ENCODE measurements at regions not wholly inside any gene's neighbourhood (a gene's known extent, or its start where the extent isn't known, plus 50 kb on each side); places are given as distances from the start of the nearest gene placed in this dataset.

GRCh38 chr11:42494459-42494858, 817.3 kb upstream of the API5 start:
- no peak for DNase-seq (ENCODE audit: low read depth)

GRCh38 chr11:42498971-42499370, 812.8 kb upstream of the API5 start:
- no peak for DNase-seq (ENCODE audit: low read depth)

GRCh38 chr11:42502151-42502550, 809.6 kb upstream of the API5 start:
- no peak for DNase-seq (ENCODE audit: low read depth)

DNA sequence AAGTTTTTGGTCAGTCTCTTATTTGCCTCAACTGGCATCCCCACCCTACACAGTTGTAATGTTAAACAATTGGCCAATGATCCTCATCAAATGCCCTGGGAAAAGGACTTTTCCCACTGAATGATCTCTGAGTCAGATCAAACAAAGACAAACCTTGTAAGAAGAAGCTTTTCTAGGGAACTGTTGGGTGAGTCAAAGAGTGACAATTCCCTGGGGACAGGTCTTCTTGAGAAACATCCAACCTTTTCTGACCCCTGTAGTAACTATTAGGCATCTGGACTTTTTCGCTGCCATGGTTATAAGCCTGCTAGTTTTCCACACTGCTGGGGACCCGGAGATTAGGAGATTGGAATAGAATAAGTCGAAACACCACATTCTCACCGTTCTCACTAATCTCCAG, 789.8 kb upstream of the API5 start:
- DNase-seq (ENCODE audit: low read depth), result no peak

DNA sequence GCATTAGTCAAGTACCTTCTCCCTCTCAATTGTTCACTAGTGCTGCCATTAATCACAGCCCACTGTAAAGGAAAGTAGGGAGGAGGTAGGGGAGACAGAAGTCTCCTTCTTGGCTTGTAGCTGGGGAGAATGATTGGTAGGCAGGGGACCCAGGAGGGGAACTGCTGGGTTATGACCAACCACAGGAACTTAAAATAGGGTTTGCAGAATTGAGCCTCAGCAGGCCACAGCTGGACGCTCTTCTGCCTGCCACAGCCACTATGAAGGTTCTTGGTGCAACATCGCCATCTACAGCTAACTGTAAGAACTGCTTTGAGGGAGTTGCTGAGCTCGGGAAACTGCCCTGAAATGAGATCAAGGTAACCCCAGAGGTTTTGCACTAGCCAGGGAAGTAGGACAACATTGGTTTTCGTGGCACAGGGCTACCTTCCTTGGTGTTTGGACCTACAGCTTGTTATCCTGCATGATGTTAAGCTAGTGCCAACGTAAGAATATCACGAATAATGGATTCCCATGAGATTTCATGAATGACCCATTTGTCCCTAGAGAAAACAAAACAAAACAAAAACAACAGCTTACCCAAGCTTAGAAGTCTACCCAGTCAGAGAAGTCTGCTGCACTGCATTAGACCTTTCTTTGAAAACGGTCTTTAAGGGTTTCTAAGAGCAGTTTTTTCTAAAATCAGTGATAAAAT, 787.1 kb upstream of the API5 start:
- no peak for DNase-seq (ENCODE audit: low read depth)

DNA sequence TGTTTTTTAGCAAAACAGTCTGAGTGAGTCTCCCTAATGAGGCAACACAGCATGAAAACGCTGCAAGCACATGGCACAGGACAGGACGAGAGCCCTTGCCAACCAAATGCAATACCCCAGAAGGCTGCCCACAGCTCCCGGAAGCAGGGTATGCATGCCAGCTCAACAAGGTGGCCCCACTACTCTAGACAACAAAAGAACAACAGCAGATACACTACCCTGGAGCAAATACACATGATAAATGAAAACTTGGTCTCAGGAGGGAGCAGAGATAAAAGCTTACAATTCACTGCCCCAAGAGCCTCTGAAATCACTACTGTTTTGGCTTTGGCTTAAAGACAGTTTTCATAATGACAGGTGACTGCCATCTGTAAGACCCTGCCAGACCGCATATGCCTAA, 785.4 kb upstream of the API5 start:
- no peak for DNase-seq (ENCODE audit: low read depth)

GRCh38 chr11:42528471-42528870, 783.3 kb upstream of the API5 start:
- DNase-seq (ENCODE audit: low read depth), result no peak

DNA sequence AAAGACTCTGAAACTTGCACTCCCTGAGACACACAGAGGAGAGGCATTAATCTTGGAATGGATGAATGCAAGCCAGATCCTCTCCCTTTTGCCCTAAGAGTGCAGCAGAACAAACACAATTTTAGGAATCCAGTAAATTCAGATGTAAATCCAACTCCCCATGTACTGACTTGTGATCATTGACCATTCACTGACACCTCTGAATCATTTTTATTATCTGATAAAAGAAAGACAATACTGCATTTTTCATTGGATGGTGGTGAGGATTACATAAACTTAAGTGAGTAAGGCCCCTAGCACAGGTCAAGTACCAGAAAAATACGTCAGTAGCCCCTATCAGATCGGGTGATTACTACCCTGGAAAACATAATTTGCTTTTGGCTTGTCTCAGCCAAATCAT, 782.9 kb upstream of the API5 start:
- DNase-seq (ENCODE audit: low read depth), result no peak

DNA sequence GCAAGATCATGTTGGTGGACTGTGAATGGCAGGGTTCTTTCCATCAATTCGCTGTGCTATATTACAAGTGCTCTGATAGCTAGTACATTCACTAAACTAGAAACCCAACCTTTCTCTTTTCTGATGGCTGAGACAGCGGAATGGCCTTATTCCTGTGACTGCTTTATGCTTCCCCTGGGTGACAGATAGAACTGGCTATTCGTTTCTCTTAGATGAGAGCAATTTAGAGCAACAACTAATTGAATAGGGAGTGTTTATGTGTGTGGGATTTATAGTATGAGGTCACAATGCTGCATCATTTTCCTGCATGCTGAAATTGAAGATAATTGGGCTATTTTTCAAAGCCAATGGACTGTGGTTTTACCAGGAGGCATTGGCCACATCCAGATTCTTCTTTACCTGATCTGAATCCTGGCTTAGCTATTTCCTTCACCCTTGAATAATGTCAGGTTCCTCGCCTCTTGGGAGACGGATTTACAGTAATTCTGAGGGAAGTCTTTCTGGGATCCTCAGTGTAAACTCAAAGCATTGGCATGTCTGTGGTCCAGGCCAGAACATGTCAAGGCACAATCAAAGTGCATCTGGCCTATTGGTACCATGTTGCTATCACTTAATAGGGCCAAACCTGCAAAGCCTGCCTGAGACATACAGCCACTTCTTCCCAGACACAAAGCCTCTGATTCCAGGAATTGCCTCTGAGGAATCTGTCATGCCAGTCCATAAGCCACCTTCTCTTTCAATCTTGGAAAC, 775.0 kb upstream of the API5 start:
- no peak for DNase-seq (ENCODE audit: low read depth)

DNA sequence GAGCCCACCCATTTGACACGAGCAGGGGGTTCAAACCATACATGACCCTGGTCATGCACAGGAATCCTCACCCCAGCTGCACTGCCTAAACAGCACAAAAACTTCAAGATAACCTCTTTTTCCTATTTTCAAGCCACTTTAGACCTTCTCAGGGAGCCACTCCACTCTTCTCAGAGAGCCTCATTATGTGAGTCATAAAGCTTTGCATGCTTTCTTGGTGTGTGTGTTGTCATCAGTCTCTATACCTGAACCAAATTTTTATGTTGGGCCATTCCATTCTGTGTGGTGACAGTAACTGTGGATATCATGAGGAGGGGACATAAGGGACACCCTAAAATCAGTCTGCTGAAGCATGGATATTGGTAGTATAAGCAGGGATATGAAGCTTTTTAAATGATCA, 769.5 kb upstream of the API5 start:
- no peak for DNase-seq (ENCODE audit: low read depth)

- no peak for DNase-seq (ENCODE audit: low read depth)
Observed at GRCh38 chr11:42543844-42544419, 767.9 kb upstream of the API5 start.

GRCh38 chr11:42544726-42545125, 767.1 kb upstream of the API5 start:
- DNase-seq (ENCODE audit: low read depth), result no peak

GRCh38 chr11:42545954-42546353, 765.8 kb upstream of the API5 start:
- no peak for DNase-seq (ENCODE audit: low read depth)

- DNase-seq (ENCODE audit: low read depth), result no peak
Observed at GRCh38 chr11:42552786-42553185, 759.0 kb upstream of the API5 start.

- no peak for DNase-seq (ENCODE audit: low read depth)
Observed at GRCh38 chr11:42555190-42555589, 756.6 kb upstream of the API5 start.

GRCh38 chr11:42571131-42571877, 740.5 kb upstream of the API5 start:
- no peak for DNase-seq (ENCODE audit: low read depth)

GRCh38 chr11:42571878-42572610, 739.8 kb upstream of the API5 start:
- DNase-seq (ENCODE audit: low read depth), result no peak

GRCh38 chr11:42576318-42576717, 735.5 kb upstream of the API5 start:
- no peak for DNase-seq (ENCODE audit: low read depth)

GRCh38 chr11:42589286-42589685, 722.5 kb upstream of the API5 start:
- DNase-seq (ENCODE audit: low read depth), result no peak

DNA sequence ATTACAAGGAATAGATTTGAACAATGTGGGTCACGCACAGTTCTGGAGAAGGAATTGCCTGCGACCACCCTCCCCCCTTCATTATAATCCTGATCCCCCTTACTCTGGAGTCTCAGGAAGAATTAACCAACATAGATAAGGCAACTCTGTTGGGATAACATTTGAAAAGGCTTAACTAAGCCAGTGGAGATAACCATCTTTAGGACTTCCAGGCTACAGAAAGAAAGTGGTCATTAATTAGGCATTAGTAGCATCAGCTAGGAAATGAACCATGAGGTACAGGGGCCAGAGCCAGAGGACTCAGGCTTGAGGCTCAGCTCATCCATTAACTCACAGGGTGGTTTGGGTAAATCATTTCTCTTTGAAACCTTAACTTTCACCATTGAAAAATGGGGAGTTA, 720.0 kb upstream of the API5 start:
- no peak for DNase-seq (ENCODE audit: low read depth)

- DNase-seq (ENCODE audit: low read depth), result no peak
Observed at GRCh38 chr11:42593441-42593840, 718.4 kb upstream of the API5 start.

GRCh38 chr11:42595876-42596275, 715.9 kb upstream of the API5 start:
- DNase-seq (ENCODE audit: low read depth), result no peak

Data from GM04503 (cell line).